ENCODE measurements at regions not wholly inside any gene's neighbourhood (a gene's known extent, or its start where the extent isn't known, plus 50 kb on each side); places are given as distances from the start of the nearest gene placed in this dataset.

GRCh38 chr9:95769909-95770433 lies 105.5 kb upstream of the ERCC6L2 start:
- no peak overlapping the region for H3K4me3 ChIP-seq (ENCODE audit: low read depth, low read length)
- H3K9me3 ChIP-seq (ENCODE audit: control insufficient read depth, insufficient read depth, low read depth, low read length), result no peaks in the 10 kb centered on the region
- no peak overlapping the region for H3K27ac ChIP-seq (ENCODE audit: extremely low read depth, low read depth, low read length)
- H3K36me3 ChIP-seq (ENCODE audit: control insufficient read depth in 2 of 2, insufficient read depth in 1 of 2, low read length in 2 of 2), result no peaks in the 10 kb centered on the region
- TF ChIP-seq ATF2 (tag by site-specific recombination; IDR thresholded peaks at IDR 0.05; ENCODE audit: low read depth) (peak; percentile 69; the same call in 1 of the 2 replicates), ZNF558 (tag by site-specific recombination; IDR thresholded peaks at IDR 0.05) (no peak), KLF10 (tag by site-specific recombination; IDR thresholded peaks at IDR 0.05) (no peak), ZNF10 (tag by site-specific recombination; IDR thresholded peaks at IDR 0.05) (no peak), ZNF274 (IDR thresholded peaks at IDR 0.05; ENCODE audit: low read length) (no peak), ZNF274 (tag by site-specific recombination; IDR thresholded peaks at IDR 0.05; ENCODE audit: borderline replicate concordance) (no peak), SP7 (tag by site-specific recombination; IDR thresholded peaks at IDR 0.05) (no peak), ZNF785 (tag by site-specific recombination; IDR thresholded peaks at IDR 0.05) (no peak)
- ChIA-PET POLR2A (no interaction called here), CTCF (interaction anchor here (0.7 to 1.4 kb wide), 3 partner anchors 9 to 33 kb away, joined by 3 to 4 read pairs (median 3); no protein-coding TSS in a partner anchor)
- H3K4me1 ChIP-seq (ENCODE audit: control insufficient read depth, insufficient read depth, low read length), result peaks cover 12% of the 10 kb centered on the region

- Histone ChIP-seq H3K9me3 (ENCODE audit: control insufficient read depth, insufficient read depth, low read depth, low read length) (no peaks in the 10 kb centered on the region), H3K27ac (ENCODE audit: extremely low read depth, low read depth, low read length) (no peak overlapping the region), H3K4me3 (ENCODE audit: low read depth, low read length) (no peak overlapping the region), H3K4me1 (ENCODE audit: control insufficient read depth, insufficient read depth, low read length) (peaks cover 14% of the 10 kb centered on the region), H3K36me3 (ENCODE audit: control insufficient read depth in 2 of 2, insufficient read depth in 1 of 2, low read length in 2 of 2) (no peaks in the 10 kb centered on the region)
- CTCF ChIA-PET, result interaction anchor here (0.6 to 0.7 kb wide), 2 partner anchors 9 to 57 kb away, joined by 3 read pairs; no protein-coding TSS in a partner anchor
- POLR2A ChIA-PET, result no interaction called here
- no peak for TF ChIP-seq ZNF202 (tag by site-specific recombination; IDR thresholded peaks at IDR 0.05; ENCODE audit: borderline replicate concordance)
Observed at GRCh38 chr9:95769473-95769872, 106.0 kb upstream of the ERCC6L2 start.

- H3K4me1 ChIP-seq (ENCODE audit: control insufficient read depth, insufficient read depth, low read length), result peaks cover 11% of the 10 kb centered on the region
- H3K4me3 ChIP-seq (ENCODE audit: low read depth, low read length), result no peak overlapping the region
- ChIA-PET POLR2A (no interaction called here), CTCF (interaction anchor here (0.7 to 1.4 kb wide), 2 partner anchors 31 to 67 kb away, joined by 3 to 5 read pairs; no protein-coding TSS in a partner anchor)
- no peak overlapping the region for H3K27ac ChIP-seq (ENCODE audit: extremely low read depth, low read depth, low read length)
- no peaks in the 10 kb centered on the region for H3K9me3 ChIP-seq (ENCODE audit: control insufficient read depth, insufficient read depth, low read depth, low read length)
- no peaks in the 10 kb centered on the region for H3K36me3 ChIP-seq (ENCODE audit: control insufficient read depth in 2 of 2, insufficient read depth in 1 of 2, low read length in 2 of 2)
- no peak for TF ChIP-seq ZBTB49 (tag by site-specific recombination; IDR thresholded peaks at IDR 0.05; ENCODE audit: low read depth)
- no peak for TF ChIP-seq ZNF335 (tag by site-specific recombination; conservative IDR thresholded peaks at IDR 0.05)
- no peak for TF ChIP-seq PRDM10 (tag by site-specific recombination; IDR thresholded peaks at IDR 0.05)
- no peak for TF ChIP-seq ZNF211 (tag by site-specific recombination; IDR thresholded peaks at IDR 0.05; ENCODE audit: low read depth)
- TF ChIP-seq ZNF501 (tag by site-specific recombination; IDR thresholded peaks at IDR 0.05), result no peak
- no peak for TF ChIP-seq GLI2 (tag by site-specific recombination; IDR thresholded peaks at IDR 0.05; ENCODE audit: borderline replicate concordance, low read depth)
- no peak for TF ChIP-seq ZBTB8A (tag by site-specific recombination; IDR thresholded peaks at IDR 0.05)
- no peak for TF ChIP-seq ZNF701 (tag by site-specific recombination; IDR thresholded peaks at IDR 0.05)
- no peak for TF ChIP-seq PRDM1 (tag by site-specific recombination; IDR thresholded peaks at IDR 0.05)
- no peak for TF ChIP-seq SP3 (tag by site-specific recombination; IDR thresholded peaks at IDR 0.05)
- no peak for TF ChIP-seq ZBTB6 (tag by site-specific recombination; IDR thresholded peaks at IDR 0.05)
- TF ChIP-seq GLIS1 (tag by site-specific recombination; IDR thresholded peaks at IDR 0.05), result no peak
- TF ChIP-seq WT1 (tag by site-specific recombination; IDR thresholded peaks at IDR 0.05), result no peak
- no peak for TF ChIP-seq ZNF639 (tag by site-specific recombination; IDR thresholded peaks at IDR 0.05)
Observed at GRCh38 chr9:95766906-95767305, 108.6 kb upstream of the ERCC6L2 start.
